NOMO-1 treated with DMSO at 0.1 percent for 48 hours (cell line): ENCODE measurements at regions not wholly inside any gene's neighbourhood (a gene's known extent, or its start where the extent isn't known, plus 50 kb on each side); places are given as distances from the start of the nearest gene placed in this dataset.

Experiments
- DNase-seq: peaks from one replicate; lab custom pipeline; 2025; ENCODE audit not compliant: unreplicated experiment; lab: John Stamatoyannopoulos, UW

DNA sequence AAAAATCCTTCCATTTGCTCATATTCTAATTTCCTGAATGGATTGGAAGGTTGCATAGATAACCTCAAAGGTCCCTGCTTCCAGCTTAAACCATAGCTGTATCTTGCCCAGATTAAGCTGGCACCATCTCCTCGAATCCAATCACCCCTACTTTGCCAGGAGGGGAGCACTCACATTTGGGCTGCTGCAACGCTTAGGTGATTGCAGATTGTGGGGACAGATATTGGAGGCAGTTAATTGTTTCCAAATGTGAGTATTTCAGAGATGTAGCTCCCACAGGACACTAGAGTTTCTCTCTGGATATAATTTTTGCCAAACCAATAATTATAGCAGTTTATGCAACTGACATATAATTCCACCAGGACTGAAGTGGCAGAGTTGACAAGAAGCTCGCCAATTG lies 53.5 kb upstream of the ACSL1 start:
- no peak for DNase-seq

DNA sequence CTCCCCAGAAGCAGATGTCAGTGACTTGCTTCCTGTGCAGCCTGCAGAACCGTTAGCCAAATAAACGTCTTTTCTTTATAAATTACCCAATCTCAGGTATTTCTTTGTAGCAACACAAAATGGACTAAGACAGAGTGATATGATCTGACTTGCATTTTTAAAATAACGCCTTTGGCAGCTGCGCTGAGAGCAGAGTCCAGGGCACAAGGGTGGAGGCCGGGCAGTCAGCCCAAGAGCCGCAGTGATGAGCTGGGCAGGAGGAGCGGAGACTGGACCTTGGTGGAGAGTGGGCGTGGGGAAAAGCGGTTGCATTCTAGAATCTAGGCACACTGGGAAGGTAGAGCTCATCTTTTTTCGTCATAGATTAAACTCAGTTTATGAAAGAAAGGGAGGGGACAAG lies 56.5 kb upstream of the ACSL1 start:
- no peak for DNase-seq

- no peak for DNase-seq
Measured at GRCh38 chr4:184883024-184883423, 57.3 kb upstream of the ACSL1 start.

- DNase-seq: no peak
Measured at GRCh38 chr4:184884883-184885282, 59.1 kb upstream of the ACSL1 start.

DNA sequence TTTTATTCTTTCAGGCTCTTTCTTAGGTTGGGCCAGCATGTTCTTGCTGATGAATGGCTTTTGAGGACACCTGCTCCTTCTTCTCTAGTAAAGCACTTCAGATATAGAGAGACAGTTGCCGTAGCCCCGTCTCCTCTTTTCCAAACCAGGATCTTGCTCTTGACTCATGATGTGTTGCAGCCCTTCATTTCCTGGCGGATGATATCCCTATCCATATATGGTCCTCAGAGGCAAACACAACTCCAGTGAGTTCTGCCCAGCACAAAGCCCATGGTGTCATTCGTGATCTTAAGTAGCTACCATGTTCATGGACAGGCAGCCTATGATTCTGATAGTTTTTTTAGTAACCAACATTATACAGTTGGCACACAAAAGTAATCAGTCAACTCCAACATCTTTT lies 59.8 kb upstream of the ACSL1 start:
- no peak for DNase-seq

- no peak for DNase-seq
Measured at GRCh38 chr4:184887333-184887732, 61.6 kb upstream of the ACSL1 start.

DNA sequence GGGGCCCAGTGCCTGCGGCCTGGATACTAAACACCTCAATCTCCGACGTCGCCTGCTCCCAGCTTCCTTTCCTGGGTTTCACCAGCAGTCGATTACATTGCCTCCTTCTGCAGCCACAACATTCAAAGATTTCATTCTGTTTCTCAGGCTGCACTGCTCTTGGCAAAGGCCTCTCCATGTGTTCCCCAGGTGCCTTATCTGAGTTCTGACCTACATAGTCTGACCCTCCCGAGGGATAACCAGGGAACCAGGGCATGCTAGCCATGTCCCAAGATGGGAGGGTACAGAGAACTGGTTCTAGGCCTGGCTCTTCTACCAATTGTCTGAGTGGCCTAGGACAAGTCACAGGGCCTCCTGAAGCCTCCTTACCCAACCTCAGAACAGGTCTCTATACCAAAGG lies 62.2 kb upstream of the ACSL1 start:
- no peak for DNase-seq

GRCh38 chr4:184889666-184890335 lies 64.0 kb upstream of the ACSL1 start:
- DNase-seq: peak; percentile 76

GRCh38 chr4:184890499-184890898 lies 64.7 kb upstream of the ACSL1 start:
- DNase-seq: no peak

DNA sequence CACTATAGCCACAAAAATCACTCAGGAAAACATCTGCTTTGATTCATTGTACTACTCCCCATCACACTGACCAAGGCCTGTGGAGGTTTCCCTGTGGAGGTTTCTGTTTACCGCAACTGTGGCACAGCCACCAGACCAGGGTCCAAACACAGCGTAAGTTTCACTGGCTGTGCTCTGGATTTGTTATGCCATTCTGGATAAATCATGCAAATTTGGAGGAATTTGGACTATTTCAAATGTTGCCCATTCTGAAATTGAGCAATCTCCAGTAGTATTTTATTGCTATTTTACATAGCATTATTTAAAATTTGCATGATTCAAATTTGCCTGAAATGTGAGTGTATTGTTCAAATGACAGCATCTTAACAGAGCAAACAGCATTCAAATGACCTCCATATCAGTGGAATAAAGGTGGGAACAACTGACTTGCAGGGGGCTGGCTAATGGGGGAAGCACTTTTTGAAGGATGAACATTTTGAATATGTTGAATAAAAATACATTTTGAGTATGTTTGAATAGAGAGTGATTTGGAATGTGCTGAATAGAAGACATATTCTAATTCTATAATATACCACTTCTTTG lies 66.1 kb upstream of the ACSL1 start:
- DNase-seq: no peak

- no peak for DNase-seq
Measured at GRCh38 chr4:184892999-184893398, 67.2 kb upstream of the ACSL1 start.

- DNase-seq: no peak
Measured at GRCh38 chr4:184893801-184894571, 68.2 kb upstream of the ACSL1 start.

DNA sequence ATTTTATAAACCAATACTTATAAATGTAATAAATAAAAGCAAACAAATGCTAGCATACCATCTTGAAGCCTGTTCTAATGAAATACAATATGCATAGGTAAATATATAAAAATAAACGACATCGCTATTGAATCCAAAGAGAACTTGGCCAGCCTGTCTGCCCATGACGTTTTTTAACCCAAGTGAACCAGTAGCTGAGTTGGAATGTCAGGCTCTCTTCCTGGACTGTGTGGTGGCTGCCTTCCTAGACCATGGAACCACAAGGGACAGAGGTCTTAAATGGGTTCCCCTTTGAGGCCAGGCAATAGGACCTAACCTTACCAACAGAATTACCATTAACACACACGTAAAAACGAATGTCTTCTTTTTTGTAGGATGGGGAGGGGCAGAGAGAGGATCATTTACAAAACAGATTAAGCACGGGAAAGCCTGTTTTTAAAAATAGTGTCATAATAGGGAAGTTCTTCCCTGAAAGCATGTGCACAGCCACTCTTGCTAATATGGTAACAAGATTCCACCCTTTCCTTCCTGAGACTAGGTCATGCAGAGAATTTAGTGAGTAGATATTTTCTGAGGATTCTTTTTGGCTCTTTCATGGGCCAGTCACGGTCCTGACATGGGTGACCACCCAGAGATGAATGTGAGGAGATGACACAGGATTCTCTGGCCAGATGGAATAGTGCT lies 69.4 kb upstream of the ACSL1 start:
- peak; percentile 21 for DNase-seq

DNA sequence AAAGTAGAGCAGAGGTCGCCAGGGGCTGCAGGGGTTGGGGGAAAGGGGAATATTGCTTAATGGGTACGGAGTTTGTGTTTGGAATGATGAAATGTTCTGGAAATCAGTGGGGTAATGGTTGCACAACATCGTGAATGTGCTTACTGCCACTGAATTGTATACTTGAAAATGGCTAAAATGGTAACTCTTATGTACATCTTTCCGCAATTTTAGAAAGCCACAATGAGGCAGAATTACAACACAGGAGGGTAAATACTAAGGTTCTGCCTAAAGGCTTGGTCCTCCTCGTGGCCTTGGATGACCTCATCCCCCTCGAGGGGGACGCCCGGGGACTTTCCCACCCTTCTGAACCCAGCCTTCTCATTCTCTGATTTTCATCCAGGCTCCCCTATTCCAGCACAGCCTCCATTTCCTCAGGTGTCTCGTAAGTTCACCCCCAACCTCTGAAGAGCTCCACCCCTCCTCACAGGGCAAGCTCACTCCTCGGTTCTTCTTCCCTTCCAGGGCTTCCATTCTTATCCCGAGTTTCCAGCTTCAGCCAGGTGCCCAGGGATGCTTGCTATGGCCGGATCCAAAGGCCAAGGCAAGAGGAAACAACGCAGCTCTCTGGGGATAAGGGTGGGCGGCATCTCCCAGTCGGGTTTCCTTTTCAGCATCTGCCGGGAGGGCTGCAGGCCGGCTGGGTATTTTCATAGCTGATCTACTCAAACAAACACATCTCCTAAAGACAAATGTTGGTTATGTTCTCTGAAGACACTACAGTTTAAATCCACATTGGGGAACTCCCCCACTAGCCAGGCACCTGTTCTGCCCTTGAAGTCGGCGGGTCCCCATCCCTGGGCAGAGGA lies 71.3 kb upstream of the ACSL1 start:
- peak; percentile 77 for DNase-seq

- no peak for DNase-seq
Measured at GRCh38 chr4:184897895-184898294, 72.1 kb upstream of the ACSL1 start.

DNA sequence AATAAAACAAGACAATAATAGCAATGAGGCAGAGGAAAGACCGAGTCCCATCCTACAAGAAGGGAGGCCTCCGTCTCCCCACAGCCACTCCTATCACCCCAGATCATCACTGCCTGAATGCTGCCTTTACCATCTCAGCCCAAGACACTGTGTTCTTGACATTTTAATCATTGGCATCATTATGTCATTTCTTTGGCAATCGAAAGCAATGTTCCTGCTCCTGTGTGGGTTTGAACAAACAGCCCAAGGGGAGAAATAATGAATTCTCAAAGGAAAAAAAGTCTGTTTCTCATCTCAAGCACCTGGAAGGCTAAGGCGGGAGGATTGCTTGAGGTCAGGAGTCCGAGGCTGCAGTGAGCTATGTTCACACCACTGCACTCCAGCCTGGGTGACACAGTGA lies 73.0 kb upstream of the ACSL1 start:
- DNase-seq: no peak

- DNase-seq: no peak
Measured at GRCh38 chr4:184899261-184900134, 73.7 kb upstream of the ACSL1 start.

GRCh38 chr4:184900184-184900583 lies 74.4 kb upstream of the ACSL1 start:
- DNase-seq: no peak

GRCh38 chr4:184902550-184902949 lies 76.8 kb upstream of the ACSL1 start:
- no peak for DNase-seq
